Loucy (cell line): ENCODE measurements at regions not wholly inside any gene's neighbourhood (a gene's known extent, or its start where the extent isn't known, plus 50 kb on each side); places are given as distances from the start of the nearest gene placed in this dataset.

ENCODE experiments used
- H2AFZ ChIP-seq: fragments of 200-600 bp; sonication (generic); 2 replicates; pipeline ENCODE4 v1.6.0; 2016; ENCODE audit warnings: antibody characterized with exemption, mild to moderate bottlenecking, low read length, moderate library complexity
- H3F3A ChIP-seq: fragments of 200-600 bp; 2 replicates; pipeline ENCODE4 v1.6.0; 2016; ENCODE audit warnings: antibody characterized with exemption, low read depth, mild to moderate bottlenecking
- H3K27me3 ChIP-seq: fragments of 200-600 bp; sonication (generic); 2 replicates; pipeline ENCODE4 v1.6.1; 2014; ENCODE audit warnings: low read length, mild to moderate bottlenecking; ENCODE audit not compliant: insufficient read depth, poor library complexity, severe bottlenecking
- H3K36me3 ChIP-seq: fragments of 200-600 bp; sonication (generic); 2 replicates; pipeline ENCODE4 v1.6.1; 2016; ENCODE audit warnings: low read length; ENCODE audit not compliant: insufficient read depth
- H3K4me1 ChIP-seq: fragments of 200-600 bp; sonication (generic); 2 replicates; pipeline ENCODE4 v1.5.1; 2014; ENCODE audit warnings: low read length, mild to moderate bottlenecking; ENCODE audit not compliant: insufficient read depth, poor library complexity, severe bottlenecking
- H3K4me2 ChIP-seq: fragments of 200-600 bp; sonication (generic); 2 replicates; pipeline ENCODE4 v1.6.0; 2014; ENCODE audit warnings: antibody characterized with exemption, low read length, low read depth, mild to moderate bottlenecking; ENCODE audit not compliant: poor library complexity, severe bottlenecking
- H3K4me3 ChIP-seq: fragments of 200-600 bp; sonication (generic); 2 replicates; pipeline ENCODE4 v1.5.1; 2014; ENCODE audit warnings: low read length, mild to moderate bottlenecking, mixed read lengths; ENCODE audit not compliant: poor library complexity, severe bottlenecking
- H3K79me2 ChIP-seq: fragments of 200-600 bp; sonication (generic); 2 replicates; pipeline ENCODE4 v1.6.1; 2014; ENCODE audit warnings: low read length; ENCODE audit not compliant: insufficient read depth
- H3K9ac ChIP-seq: fragments of 200-600 bp; sonication (generic); 2 replicates; pipeline ENCODE4 v1.6.0; 2014; ENCODE audit warnings: mild to moderate bottlenecking, low read depth, low read length, moderate library complexity; ENCODE audit not compliant: poor library complexity, severe bottlenecking
- H3K9me2 ChIP-seq: fragments of 200-600 bp; sonication (generic); replicated peaks from 2 replicates; pipeline ENCODE4 v1.6.1; 2016; ENCODE audit warnings: low read depth, low read length, mixed read lengths
- H3K9me3 ChIP-seq: fragments of 200-600 bp; sonication (generic); 2 replicates; pipeline ENCODE4 v1.6.1; 2014; ENCODE audit warnings: mild to moderate bottlenecking, antibody characterized with exemption, low read length, low read depth; ENCODE audit not compliant: insufficient read depth
- H4K20me1 ChIP-seq: fragments of 200-600 bp; sonication (generic); 2 replicates; pipeline ENCODE4 v1.6.0; 2014; ENCODE audit warnings: antibody characterized with exemption, low read length, mild to moderate bottlenecking; ENCODE audit not compliant: insufficient read depth, poor library complexity, severe bottlenecking
- CTCF ChIP-seq: fragments of 200-600 bp; sonication (generic); conservative IDR thresholded peaks from 2 replicates; pipeline ENCODE4 v1.5.1; 2014; ENCODE audit warnings: mild to moderate bottlenecking, antibody characterized with exemption, low read length
- EZH2phosphoT487 ChIP-seq: fragments of 200-600 bp; IDR thresholded peaks from 2 replicates; pipeline ENCODE4 v1.6.1; 2018; ENCODE audit warnings: antibody characterized with exemption, mild to moderate bottlenecking, moderate library complexity, borderline replicate concordance

- H3K4me1 ChIP-seq, result no peaks in the 10 kb centered on the region
- H3K9ac ChIP-seq, result no peak overlapping the region
Observed at GRCh38 chr18:38565513-38565912, 999.9 kb upstream of the CELF4 start.

DNA sequence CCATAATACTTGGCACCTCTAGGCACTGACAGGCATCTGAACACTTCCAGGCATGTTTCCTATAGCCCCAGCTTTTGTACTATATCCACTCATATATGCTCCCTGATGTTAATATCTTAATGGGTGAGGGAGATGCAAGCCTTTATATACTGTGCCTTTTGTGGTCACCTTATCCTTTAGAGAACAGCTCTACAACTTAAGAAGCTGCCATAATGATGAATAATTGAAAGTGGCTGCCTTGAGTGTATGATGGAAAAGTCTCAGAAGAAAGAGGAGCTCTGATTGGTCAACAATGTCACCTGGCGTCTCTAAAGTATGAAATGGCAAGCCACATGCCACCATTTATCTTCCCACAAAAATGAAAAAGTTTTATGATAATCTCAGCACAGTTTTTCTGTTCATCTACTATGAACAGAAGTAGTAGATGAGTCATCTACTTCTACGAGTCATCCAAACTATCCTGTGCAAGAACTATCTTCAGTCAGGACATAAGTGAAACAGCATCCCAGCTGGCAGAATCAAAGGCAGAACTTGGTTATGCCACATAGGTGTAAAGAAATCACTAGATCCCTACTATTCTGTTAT, 997.9 kb upstream of the CELF4 start:
- no peaks in the 10 kb centered on the region for H3K9me3 ChIP-seq
- H3K9me2 ChIP-seq, result no peaks in the 10 kb centered on the region
- H3K4me2 ChIP-seq, result no peak overlapping the region
- H3K4me1 ChIP-seq, result no peaks in the 10 kb centered on the region
- no peak for TF ChIP-seq CTCF
- no peak for TF ChIP-seq EZH2phosphoT487
- H3F3A ChIP-seq, result no peaks in the 10 kb centered on the region
- no peak overlapping the region for H3K4me3 ChIP-seq
- H3K79me2 ChIP-seq, result no peaks in the 10 kb centered on the region
- no peaks in the 10 kb centered on the region for H4K20me1 ChIP-seq
- no peaks in the 10 kb centered on the region for H3K36me3 ChIP-seq
- H2AFZ ChIP-seq, result no peak overlapping the region
- no peaks in the 10 kb centered on the region for H3K27me3 ChIP-seq
- no peak overlapping the region for H3K9ac ChIP-seq

More at GRCh38 chr18:38565513-38565912, 999.9 kb upstream of the CELF4 start:
- Histone ChIP-seq H3F3A (no peaks in the 10 kb centered on the region), H3K9me2 (no peaks in the 10 kb centered on the region), H3K4me3 (no peak overlapping the region), H3K4me2 (no peak overlapping the region), H2AFZ (no peak overlapping the region), H3K9me3 (no peaks in the 10 kb centered on the region), H3K36me3 (no peaks in the 10 kb centered on the region), H4K20me1 (no peaks in the 10 kb centered on the region), H3K79me2 (no peaks in the 10 kb centered on the region), H3K27me3 (no peaks in the 10 kb centered on the region)
- TF ChIP-seq EZH2phosphoT487 (no peak), CTCF (no peak)

DNA sequence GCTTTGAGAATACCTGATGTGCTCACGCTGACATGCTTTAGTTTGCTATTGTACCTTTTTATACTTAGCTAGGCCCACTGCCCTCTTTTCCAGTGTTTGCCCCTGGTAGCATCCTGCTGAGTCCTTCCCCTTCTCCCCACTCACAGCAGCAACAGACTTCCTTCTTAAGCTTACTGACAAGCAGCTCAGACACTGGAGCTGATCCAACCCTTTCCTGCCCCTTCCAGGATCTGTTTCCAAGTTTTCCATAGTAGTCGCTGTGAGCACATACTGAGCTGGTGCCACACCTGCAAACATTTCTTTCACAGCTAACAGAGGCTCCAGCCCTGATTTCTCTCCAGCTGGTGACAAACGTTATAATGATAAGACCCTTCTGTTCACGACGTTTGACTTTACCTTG, 991.4 kb upstream of the CELF4 start:
- H3K4me2 ChIP-seq, result no peak overlapping the region
- H3K4me3 ChIP-seq, result no peak overlapping the region
- no peaks in the 10 kb centered on the region for H3K9me3 ChIP-seq
- no peaks in the 10 kb centered on the region for H3F3A ChIP-seq
- H2AFZ ChIP-seq, result no peak overlapping the region
- TF ChIP-seq EZH2phosphoT487 (no peak), CTCF (no peak)
- H3K27me3 ChIP-seq, result no peaks in the 10 kb centered on the region
- no peak overlapping the region for H3K9ac ChIP-seq
- H4K20me1 ChIP-seq, result no peaks in the 10 kb centered on the region
- H3K4me1 ChIP-seq, result no peaks in the 10 kb centered on the region
- no peaks in the 10 kb centered on the region for H3K36me3 ChIP-seq
- no peaks in the 10 kb centered on the region for H3K79me2 ChIP-seq
- no peaks in the 10 kb centered on the region for H3K9me2 ChIP-seq
